Head of caudate nucleus (tissue), 42 donors: ENCODE measurements at regions not wholly inside any gene's neighbourhood (a gene's known extent, or its start where the extent isn't known, plus 50 kb on each side); places are given as distances from the start of the nearest gene placed in this dataset.

Experiments
- DNase-seq, 42 donors: peaks; one replicate each; pipeline versions ENCODE4 v3.0.0 to v3.0.0-alpha.2; 2020 to 2021; ENCODE audit warnings: mixed read lengths in 7 of 42
- intact Hi-C: fragments of 100-400 bp; cut with DNase I; formaldehyde crosslinking; loops from one replicate; pipeline ENCODE4 v1.15.0; 2022

GRCh38 chr6:19325335-19325789, 511.8 kb upstream of the ID4 start:
- peak in 4 of 42 donors; percentile 13 to 56 (median 28) for DNase-seq
- intact Hi-C loops = no loop called here

GRCh38 chr6:19327241-19327640, 509.9 kb upstream of the ID4 start:
- DNase-seq = no peak
- intact Hi-C loops = no loop called here

GRCh38 chr6:19327661-19328060, 509.5 kb upstream of the ID4 start:
- no peak for DNase-seq
- intact Hi-C loops = no loop called here

- no peak for DNase-seq
- intact Hi-C loops = no loop called here
These were observed 508.1 kb upstream of the ID4 start for GRCh38 chr6:19329078-19329477.

- no peak for DNase-seq
- intact Hi-C loops = no loop called here
These were observed 506.1 kb upstream of the ID4 start for GRCh38 chr6:19331089-19331488.

GRCh38 chr6:19332806-19333460, 504.2 kb upstream of the ID4 start:
- no peak for DNase-seq
- intact Hi-C loops = no loop called here

GRCh38 chr6:19333936-19334335, 503.2 kb upstream of the ID4 start:
- no peak for DNase-seq
- intact Hi-C loops = no loop called here

GRCh38 chr6:19336579-19336978, 500.6 kb upstream of the ID4 start:
- intact Hi-C loops = no loop called here
- peak in 21 of 42 donors; percentile 10 to 64 (median 27) for DNase-seq

DNA sequence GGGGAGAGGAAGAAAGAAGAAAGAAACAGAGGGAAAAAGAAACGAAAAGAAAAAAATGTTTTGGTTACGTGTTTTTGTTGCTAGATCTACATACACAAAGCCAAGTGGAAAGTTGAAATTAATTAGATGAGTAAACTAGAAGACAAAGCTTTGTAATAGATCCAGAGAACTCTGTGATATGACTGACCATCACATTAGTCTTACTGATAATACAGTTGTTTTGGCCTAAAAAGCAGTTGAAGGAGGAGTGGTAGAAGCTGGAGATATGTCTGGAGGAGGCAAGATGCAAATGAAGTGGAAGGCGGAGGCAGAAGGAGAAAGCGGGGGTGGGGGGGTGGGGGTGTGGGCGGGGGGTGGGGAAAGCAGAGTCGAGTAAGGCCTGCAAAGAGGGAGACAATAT, 500.1 kb upstream of the ID4 start:
- intact Hi-C loops = no loop called here

GRCh38 chr6:19342616-19343015, 494.6 kb upstream of the ID4 start:
- intact Hi-C loops = no loop called here
- no peak for DNase-seq

More for the DNA sequence above, 500.1 kb upstream of the ID4 start:
- DNase-seq = no peak

- intact Hi-C loops = no loop called here
- DNase-seq = no peak
These were observed 487.7 kb upstream of the ID4 start for GRCh38 chr6:19349429-19349828.

DNA sequence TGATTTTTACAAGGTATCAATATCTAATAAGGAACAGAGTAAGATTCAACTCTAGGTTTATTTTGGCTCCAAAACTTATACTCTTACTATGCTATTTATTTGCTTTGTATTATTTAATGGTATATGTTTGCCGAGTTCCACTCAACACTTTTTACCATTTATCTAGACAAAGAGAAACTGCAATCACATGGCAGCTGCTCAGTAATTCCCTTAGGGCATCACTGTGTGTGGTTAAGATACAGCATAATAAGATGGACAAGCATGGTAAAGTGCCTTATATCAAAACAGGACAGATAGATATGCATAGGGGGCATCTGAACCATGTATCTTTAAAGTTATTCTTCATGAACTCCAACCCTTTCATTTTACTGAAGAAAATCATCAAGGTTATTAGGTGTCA, 483.0 kb upstream of the ID4 start:
- intact Hi-C loops = no loop called here
- no peak for DNase-seq

- DNase-seq = no peak
These were observed 480.5 kb upstream of the ID4 start for GRCh38 chr6:19356692-19357091.

GRCh38 chr6:19362396-19362795, 474.8 kb upstream of the ID4 start:
- intact Hi-C loops = no loop called here
- no peak for DNase-seq

More at GRCh38 chr6:19356692-19357091, 480.5 kb upstream of the ID4 start:
- intact Hi-C loops = no loop called here

- intact Hi-C loops = no loop called here
- DNase-seq = no peak
These were observed 468.7 kb upstream of the ID4 start for GRCh38 chr6:19368511-19368910.

DNA sequence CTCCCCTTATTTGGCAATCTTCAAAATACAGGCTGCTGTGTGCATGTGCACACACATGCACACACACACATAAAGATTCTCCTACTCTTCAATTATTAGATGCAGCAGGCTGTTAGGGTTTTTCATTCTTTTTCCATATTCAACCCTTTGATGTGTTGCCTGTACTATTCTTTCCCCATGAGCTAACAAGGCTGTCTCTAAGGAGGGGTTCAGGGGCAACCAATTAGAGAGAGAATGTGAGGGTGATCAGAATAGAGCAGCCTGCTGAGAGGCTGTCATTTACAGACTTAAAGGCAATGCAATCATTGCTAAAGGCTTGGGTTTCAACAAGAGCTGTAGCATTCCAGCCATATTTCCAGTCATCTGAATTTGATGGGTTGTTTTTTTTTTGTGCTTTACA, 467.4 kb upstream of the ID4 start:
- intact Hi-C loops = no loop called here
- no peak for DNase-seq

GRCh38 chr6:19370831-19371230, 466.3 kb upstream of the ID4 start:
- intact Hi-C loops = no loop called here
- DNase-seq = no peak

DNA sequence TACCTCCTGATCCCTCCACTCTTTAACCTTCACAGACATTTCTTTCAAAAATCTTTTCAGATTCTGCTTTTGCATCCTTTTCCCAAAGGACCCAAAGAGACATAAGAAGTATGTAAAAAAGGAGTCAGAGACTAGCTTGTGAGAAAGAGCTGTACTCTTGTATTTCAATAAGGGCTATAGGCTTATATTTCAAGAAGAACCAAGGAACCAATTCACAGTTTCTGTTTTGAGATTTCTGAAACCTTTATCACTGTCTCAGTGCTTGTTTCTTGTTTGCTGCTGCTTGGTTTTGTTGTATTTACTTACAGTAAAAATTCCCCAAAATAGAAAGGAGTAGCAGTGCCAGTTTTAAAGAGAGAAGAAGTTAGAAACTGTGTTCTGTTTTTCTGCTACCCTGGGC, 461.6 kb upstream of the ID4 start:
- intact Hi-C loops = no loop called here
- DNase-seq = no peak

DNA sequence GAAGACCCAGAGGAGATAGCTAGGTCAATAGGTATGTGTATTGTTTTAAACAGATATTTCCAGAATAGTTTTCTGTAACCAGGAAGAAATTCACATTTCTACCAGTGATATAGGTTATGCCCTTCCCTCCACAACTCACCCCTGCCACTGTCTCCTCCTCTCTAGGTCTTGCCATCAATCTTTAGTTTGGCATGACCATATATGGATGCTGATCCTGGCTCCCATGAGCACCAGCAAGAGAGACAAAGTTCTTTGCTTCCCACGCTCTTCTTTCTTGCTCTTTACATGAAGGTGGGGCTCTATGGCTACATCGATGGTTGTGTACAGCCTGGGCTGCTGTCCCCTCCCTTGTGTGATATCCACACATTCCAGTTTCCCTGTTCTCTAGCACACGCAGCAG, 459.4 kb upstream of the ID4 start:
- no peak for DNase-seq
- intact Hi-C loops = no loop called here

GRCh38 chr6:19380293-19380692, 456.9 kb upstream of the ID4 start:
- intact Hi-C loops = no loop called here
- peak in 1 of 42 donors; percentile 2 for DNase-seq

GRCh38 chr6:19382676-19383075, 454.5 kb upstream of the ID4 start:
- intact Hi-C loops = no loop called here
- no peak for DNase-seq

DNA sequence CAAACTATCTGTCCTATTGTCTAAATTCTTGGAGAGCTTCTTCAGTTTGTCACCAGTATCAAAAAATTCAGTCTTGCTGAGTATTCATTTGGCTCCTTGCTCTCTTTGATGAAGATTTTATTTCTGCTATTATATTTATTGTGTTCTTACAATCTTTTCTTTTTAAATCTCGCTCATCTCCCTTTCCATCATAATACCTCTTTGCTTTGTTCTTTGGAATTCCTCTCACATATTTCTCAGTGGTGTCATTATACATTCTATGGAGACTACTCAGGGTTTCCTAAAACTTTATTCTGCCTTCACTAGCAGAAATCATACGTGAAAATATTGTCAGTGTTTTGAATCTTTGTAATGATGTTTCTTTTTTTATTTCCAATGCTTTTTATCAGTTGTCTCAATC, 445.2 kb upstream of the ID4 start:
- intact Hi-C loops = no loop called here
- no peak for DNase-seq
